GM20000 (cell line): ENCODE measurements at regions not wholly inside any gene's neighbourhood (a gene's known extent, or its start where the extent isn't known, plus 50 kb on each side); places are given as distances from the start of the nearest gene placed in this dataset.

Experiments used
- DNase-seq: peaks from one replicate; pipeline ENCODE4 v3.0.0; 2012; ENCODE audit warnings: low spot score
- CTCF ChIP-seq: IDR thresholded peaks from 2 replicates; pipeline ENCODE4 v1.5.1; 2012; ENCODE audit warnings: mild to moderate bottlenecking, control low read depth; ENCODE audit errors: extremely low read depth, missing control alignments

GRCh38 chr12:94041850-94042249 lies 106.5 kb upstream of the PLXNC1 start:
- TF ChIP-seq CTCF: no peak
- no peak for DNase-seq

- TF ChIP-seq CTCF: no peak
- DNase-seq: no peak
Observed at GRCh38 chr12:94042321-94042720, 106.1 kb upstream of the PLXNC1 start.

- DNase-seq: no peak
- TF ChIP-seq CTCF: no peak
Observed at GRCh38 chr12:94046626-94047410, 101.6 kb upstream of the PLXNC1 start.

- DNase-seq: no peak
Observed at GRCh38 chr12:94047781-94048567, 100.4 kb upstream of the PLXNC1 start.

GRCh38 chr12:94048757-94049156 lies 99.6 kb upstream of the PLXNC1 start:
- TF ChIP-seq CTCF: no peak
- no peak for DNase-seq

More at GRCh38 chr12:94047781-94048567, 100.4 kb upstream of the PLXNC1 start:
- no peak for TF ChIP-seq CTCF

GRCh38 chr12:94049718-94050117 lies 98.7 kb upstream of the PLXNC1 start:
- no peak for DNase-seq
- no peak for TF ChIP-seq CTCF

GRCh38 chr12:94053676-94054075 lies 94.7 kb upstream of the PLXNC1 start:
- TF ChIP-seq CTCF: no peak
- no peak for DNase-seq
